AG04450 (cell line): ENCODE measurements at regions not wholly inside any gene's neighbourhood (a gene's known extent, or its start where the extent isn't known, plus 50 kb on each side); places are given as distances from the start of the nearest gene placed in this dataset.
A peak's percentile ranks its signal among the peaks of the same experiment; 100 is the strongest.

Source experiments
- CTCF ChIA-PET: fragments of 300-600, 350-600 bp; formaldehyde crosslinking; extraction: SDS; loops from one replicate; lab custom pipeline; 2022; ENCODE audit warnings: antibody characterized with exemption, inconsistent platforms; lab: Charles Lee
- POLR2A ChIA-PET: fragments of 350-600 bp; formaldehyde crosslinking; extraction: SDS; loops from one replicate; lab custom pipeline; 2021; ENCODE audit warnings: antibody characterized with exemption, inconsistent platforms; lab: Yijun Ruan, JAX
- DNase-seq: peaks from one replicate; pipeline ENCODE4 v3.0.0-alpha.2; 2011; ENCODE audit warnings: low read depth, low spot score
- H3K27ac ChIP-seq: one replicate; pipeline ENCODE4 v1.5.1; 2012; ENCODE audit warnings: low read depth, low read length, control low read depth
- H3K27me3 ChIP-seq: one replicate; pipeline ENCODE4 v1.6.0; 2012; ENCODE audit warnings: low read length; ENCODE audit not compliant: control insufficient read depth, insufficient read depth
- H3K4me3 ChIP-seq: 2 replicates; pipeline ENCODE4 v1.5.1; 2011; ENCODE audit warnings: mild to moderate bottlenecking, low read depth, low read length, control low read depth
- H3K9me3 ChIP-seq: 2 replicates; pipeline ENCODE4 v1.5.1; 2012; ENCODE audit warnings: low read length; ENCODE audit not compliant: control insufficient read depth, insufficient read depth
- TF ChIP-seq, protein P1 (sequence below): IDR thresholded peaks from 2 replicates; pipeline ENCODE4 v1.5.1; 2011; ENCODE audit warnings: low read depth, low read length, control low read depth, inconsistent platforms

DNA sequence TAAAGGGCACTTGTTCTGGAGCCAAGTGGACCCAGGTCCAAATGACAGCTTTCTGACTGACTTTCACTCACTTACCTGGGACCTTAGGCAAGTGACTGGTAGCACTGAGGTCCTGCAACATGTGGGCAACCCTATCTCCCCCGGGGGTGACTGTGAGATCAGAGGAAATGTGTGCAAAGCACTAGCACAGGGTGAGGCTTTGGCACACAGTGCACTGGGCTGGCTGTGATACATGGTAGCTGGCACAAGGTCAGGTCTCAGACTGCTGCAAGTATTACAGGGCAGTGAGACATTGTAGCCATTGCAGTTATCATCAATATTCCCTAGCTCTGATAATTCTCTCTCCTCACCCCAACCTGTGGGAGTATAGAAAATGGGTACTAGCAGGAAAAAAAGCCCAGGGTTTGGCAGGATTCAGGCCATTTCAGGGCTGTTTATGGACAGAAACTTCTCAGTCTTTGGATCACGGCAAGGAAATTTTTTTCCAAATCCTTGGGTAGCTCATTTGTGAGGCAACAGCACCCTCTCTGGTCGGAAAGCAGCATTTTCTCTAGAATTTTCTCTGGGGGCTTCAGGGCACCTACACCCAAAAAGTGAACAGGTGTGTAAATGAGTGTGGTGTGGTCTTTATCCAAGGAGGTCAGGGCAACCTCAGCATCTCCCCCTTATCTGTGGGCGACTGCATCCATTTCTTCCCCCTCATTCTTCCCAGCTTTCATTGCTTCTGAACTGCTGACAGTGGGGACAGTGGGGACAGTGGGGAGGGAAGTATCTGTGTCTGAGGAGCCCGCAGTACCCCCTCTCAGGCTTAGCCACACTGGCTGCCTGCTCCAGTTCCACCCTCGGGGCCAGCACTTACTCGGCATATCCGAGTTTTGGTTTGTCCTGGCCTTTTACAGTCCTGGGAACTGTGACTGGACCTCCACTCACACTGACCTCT is 148.7 kb upstream of the PHACTR3 start:
- DNase-seq, result no peak
- TF ChIP-seq, protein P1, sequence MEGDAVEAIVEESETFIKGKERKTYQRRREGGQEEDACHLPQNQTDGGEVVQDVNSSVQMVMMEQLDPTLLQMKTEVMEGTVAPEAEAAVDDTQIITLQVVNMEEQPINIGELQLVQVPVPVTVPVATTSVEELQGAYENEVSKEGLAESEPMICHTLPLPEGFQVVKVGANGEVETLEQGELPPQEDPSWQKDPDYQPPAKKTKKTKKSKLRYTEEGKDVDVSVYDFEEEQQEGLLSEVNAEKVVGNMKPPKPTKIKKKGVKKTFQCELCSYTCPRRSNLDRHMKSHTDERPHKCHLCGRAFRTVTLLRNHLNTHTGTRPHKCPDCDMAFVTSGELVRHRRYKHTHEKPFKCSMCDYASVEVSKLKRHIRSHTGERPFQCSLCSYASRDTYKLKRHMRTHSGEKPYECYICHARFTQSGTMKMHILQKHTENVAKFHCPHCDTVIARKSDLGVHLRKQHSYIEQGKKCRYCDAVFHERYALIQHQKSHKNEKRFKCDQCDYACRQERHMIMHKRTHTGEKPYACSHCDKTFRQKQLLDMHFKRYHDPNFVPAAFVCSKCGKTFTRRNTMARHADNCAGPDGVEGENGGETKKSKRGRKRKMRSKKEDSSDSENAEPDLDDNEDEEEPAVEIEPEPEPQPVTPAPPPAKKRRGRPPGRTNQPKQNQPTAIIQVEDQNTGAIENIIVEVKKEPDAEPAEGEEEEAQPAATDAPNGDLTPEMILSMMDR, result peak; percentile 54
- CTCF ChIA-PET, result interaction anchor here (0.5 to 1.9 kb wide), 7 partner anchors 8 to 1859 kb away, joined by 3 to 11 read pairs (median 4); no protein-coding TSS in a partner anchor
- no peaks in the 10 kb centered on the region; the same call in 1 of the 2 replicates for H3K9me3 ChIP-seq
- H3K4me3 ChIP-seq, result no peak overlapping the region
- H3K27me3 ChIP-seq, result no peaks in the 10 kb centered on the region
- no peak overlapping the region for H3K27ac ChIP-seq
- POLR2A ChIA-PET, result no interaction called here

DNA sequence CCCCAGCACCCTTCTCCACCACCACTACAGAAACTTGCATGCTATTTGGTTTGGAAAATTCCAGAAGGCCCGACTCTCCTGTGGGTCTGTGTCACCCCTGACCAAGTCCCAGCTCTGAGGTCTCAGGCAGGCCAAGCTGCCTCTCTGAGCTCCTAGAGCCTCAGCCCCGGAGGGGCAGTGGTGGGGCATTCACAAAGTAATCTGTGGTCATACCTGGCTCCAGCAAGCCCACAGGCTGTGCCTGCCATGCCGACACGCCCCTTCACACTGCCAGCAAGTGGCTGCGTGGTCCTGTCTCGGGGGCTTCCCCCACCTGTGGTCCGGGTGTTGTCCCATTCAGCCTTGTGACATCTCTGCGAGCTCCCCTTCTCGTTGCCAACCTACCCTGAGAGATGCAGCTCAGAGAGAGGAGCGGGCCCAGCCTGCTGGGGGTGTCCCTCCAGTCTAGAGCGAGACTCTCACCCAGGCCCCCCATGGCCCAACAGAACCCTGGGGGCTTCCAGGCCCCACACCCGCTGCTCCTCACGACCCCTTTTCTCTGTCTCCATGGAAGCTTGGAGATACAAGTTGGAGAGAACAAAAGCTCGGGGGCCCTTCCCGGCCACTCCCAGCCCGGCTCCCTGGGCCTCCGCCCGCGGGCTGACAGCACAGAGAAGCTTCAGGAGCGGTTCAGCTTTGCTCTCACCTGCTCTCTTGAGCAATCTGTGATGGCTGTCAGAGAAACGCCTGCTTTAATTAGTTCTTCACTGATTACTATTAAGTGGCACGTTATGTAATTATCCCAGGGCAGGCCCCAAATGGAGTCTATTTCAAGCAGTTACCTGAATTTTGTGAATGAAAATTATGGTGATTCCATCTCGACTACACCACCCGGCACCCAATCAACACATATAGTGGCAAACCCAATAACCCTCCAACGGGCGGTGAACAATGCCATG is 147.7 kb upstream of the PHACTR3 start:
- Histone ChIP-seq H3K27ac (no peak overlapping the region), H3K9me3 (no peaks in the 10 kb centered on the region; the same call in 1 of the 2 replicates), H3K4me3 (no peak overlapping the region), H3K27me3 (no peaks in the 10 kb centered on the region)
- CTCF ChIA-PET, result interaction anchor here (0.5 to 1.9 kb wide), 4 partner anchors 9 to 587 kb away, joined by 3 to 11 read pairs (median 6); no protein-coding TSS in a partner anchor
- DNase-seq, result no peak
- TF ChIP-seq, protein P1, result no peak
- POLR2A ChIA-PET, result no interaction called here

DNA sequence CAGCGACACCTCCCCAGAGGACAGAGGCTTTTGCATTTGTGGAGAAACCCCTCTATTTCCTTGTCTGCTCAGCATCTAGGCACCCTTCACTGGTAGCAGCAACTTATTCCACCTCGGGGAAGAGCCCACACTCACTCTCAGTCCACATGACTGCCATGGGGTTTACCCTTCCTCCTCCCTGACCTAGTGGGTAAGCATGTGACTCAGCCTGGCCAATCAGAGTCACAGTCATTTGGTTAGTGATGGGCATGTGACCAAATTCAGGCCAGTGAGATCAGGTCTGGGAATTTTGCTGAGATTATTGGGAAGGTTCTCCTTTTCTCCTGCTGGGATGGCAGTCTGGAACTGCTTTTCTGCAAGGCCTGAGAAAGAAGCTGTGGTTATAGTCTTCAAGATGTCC is 145.7 kb upstream of the PHACTR3 start:
- DNase-seq, result no peak
- Histone ChIP-seq H3K9me3 (no peaks in the 10 kb centered on the region; the same call in 1 of the 2 replicates), H3K27ac (no peak overlapping the region), H3K4me3 (no peak overlapping the region), H3K27me3 (no peaks in the 10 kb centered on the region)
- ChIA-PET CTCF (no interaction called here), POLR2A (no interaction called here)
- TF ChIP-seq, protein P1, result no peak

DNA sequence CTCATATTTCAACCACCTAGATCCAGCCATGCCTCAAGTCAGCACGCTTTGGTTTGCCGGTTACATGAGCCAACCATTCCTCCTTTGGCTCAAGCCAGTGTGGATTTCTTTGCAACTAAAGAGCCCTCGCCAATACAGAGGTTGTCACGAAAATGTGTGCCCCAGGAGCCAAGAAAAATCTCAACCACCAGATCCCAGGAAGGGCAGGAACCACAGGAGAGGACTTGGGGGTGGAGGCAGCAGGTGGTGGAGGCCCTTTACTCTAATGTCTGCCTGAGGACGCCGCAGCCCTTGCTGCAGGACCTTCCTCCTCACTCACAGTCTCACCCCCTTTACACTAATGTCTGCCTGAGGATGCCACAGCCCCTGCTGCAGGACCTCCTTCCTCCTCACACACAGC is 144.8 kb upstream of the PHACTR3 start:
- H3K27ac ChIP-seq, result no peak overlapping the region
- ChIA-PET POLR2A (no interaction called here), CTCF (interaction anchor here (1.0 kb wide), 1 partner anchor 589 kb away, joined by 4 read pairs; no protein-coding TSS in a partner anchor)
- no peak overlapping the region for H3K4me3 ChIP-seq
- TF ChIP-seq, protein P1, result no peak
- no peaks in the 10 kb centered on the region; the same call in 1 of the 2 replicates for H3K9me3 ChIP-seq
- DNase-seq, result no peak
- no peaks in the 10 kb centered on the region for H3K27me3 ChIP-seq
